Pancreas (tissue), 10 donors: ENCODE measurements at regions not wholly inside any gene's neighbourhood (a gene's known extent, or its start where the extent isn't known, plus 50 kb on each side); places are given as distances from the start of the nearest gene placed in this dataset.

Experiments used
- ATAC-seq, 4 donors: fragments of 200-7000 bp; cut with Tn5 transposase; one replicate each; pipeline versions ENCODE4 v1.8.0 to v1.9.1; 2020; ENCODE audit warnings: mild to moderate bottlenecking in 4 of 4, moderate library complexity in 4 of 4
- DNase-seq, 6 donors: peaks; one replicate each; pipeline ENCODE4 v3.0.0-alpha.2; 2020
- FAIRE-seq: peaks from 2 replicates; lab custom pipeline; 2012; peaks lifted over from hg19 to GRCh38; lab: Jason Lieb, UNC
- H3K27ac ChIP-seq, 4 donors: fragments of 200-600 bp; sonication (generic); 1 replicate in 3 of 4; 2 replicates in 1 of 4; pipeline versions ENCODE4 v1.5.0 to v1.8.0; 2020
- H3K27me3 ChIP-seq, 4 donors: fragments of 200-600 bp; one replicate each; pipeline ENCODE4 v1.8.0; 2021
- H3K36me3 ChIP-seq, 3 donors: fragments of 200-600 bp; sonication (generic) in 1 of 3; one replicate each; pipeline versions ENCODE4 v1.5.0 to v1.8.0; 2020 to 2021
- H3K4me1 ChIP-seq, 3 donors: fragments of 200-600 bp; one replicate each; pipeline ENCODE4 v1.8.0; 2021
- H3K4me3 ChIP-seq, 4 donors: fragments of 200-600 bp; sonication (generic) in 2 of 4; one replicate each; pipeline versions ENCODE4 v1.5.0 to v1.8.0; 2020 to 2021
- H3K9me3 ChIP-seq, 4 donors: fragments of 200-600 bp; one replicate each; pipeline ENCODE4 v1.8.0; 2021
- WGBS, 2 donors: extraction: QIAGEN DNeasy Blood & Tissue Kit; methylation state at CpG; one replicate each; pipeline ENCODE4 v1.1.7; 2013; 5-methylcytosine and 5-hydroxymethylcytosine counted together
- intact Hi-C, 3 donors: fragments of 100-400 bp; cut with DNase I; formaldehyde crosslinking; loops; one replicate each; pipeline versions ENCODE4 v1.11.1 to v1.14.2; 2022
- TF ChIP-seq, protein P1 (sequence below), 4 donors: fragments of 200-600 bp; sonication (generic) in 3 of 4; IDR thresholded peaks; one replicate each; pipeline versions ENCODE4 v1.5.0 to v1.8.0; 2021; ENCODE audit warnings: antibody characterized with exemption in 4 of 4
- donor health status: healthy with polysubstance abuse.
- donor health status: DM: no; HTN: no; CAD: no; lungs with moderate emphysema.
- donor health status: DM: no; HTN: no; CAD: no.
- donor health status: control.
- donor health status: control.
- donor health status: Bipolar disorder and iron deficiency.
- donor health status: DM: yes; HTN: yes; CAD: no.
- donor health status: DM: no; HTN: no; CAD: no.
- donor health status: DM: no; HTN: no; CAD: no.
- donor health status: DM: yes; HTN: yes; CAD: no.

DNA sequence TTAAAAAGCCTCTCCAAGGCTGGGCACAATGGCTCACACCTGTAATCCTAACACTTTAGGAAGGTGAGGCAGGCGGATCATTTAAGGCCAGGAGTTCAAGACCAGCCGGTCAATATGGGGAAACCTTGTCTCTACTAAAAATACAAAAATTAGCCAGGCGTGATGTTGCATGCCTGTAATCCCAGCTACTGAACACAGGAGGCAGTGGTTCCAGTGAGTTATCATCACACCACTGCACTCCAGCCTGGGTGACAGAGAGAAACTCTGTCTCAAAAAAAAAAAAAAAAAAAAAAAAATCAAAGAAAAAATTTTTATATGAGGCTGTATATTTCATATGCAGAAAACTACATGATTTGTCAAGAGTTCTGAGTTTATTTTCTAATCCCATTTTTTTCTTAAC, 1107.1 kb upstream of the TMPRSS15 start:
- Histone ChIP-seq H3K36me3 (no peaks in the 10 kb centered on the region), H3K9me3 (no peaks in the 10 kb centered on the region), H3K4me1 (no peaks in the 10 kb centered on the region), H3K27ac (no peak overlapping the region), H3K4me3 (no peak overlapping the region), H3K27me3 (no peaks in the 10 kb centered on the region)
- 91 to 96% methylated on average over 3 of the region's 3 CpGs for WGBS, 2 donors
- no peak for FAIRE-seq
- TF ChIP-seq, protein P1, sequence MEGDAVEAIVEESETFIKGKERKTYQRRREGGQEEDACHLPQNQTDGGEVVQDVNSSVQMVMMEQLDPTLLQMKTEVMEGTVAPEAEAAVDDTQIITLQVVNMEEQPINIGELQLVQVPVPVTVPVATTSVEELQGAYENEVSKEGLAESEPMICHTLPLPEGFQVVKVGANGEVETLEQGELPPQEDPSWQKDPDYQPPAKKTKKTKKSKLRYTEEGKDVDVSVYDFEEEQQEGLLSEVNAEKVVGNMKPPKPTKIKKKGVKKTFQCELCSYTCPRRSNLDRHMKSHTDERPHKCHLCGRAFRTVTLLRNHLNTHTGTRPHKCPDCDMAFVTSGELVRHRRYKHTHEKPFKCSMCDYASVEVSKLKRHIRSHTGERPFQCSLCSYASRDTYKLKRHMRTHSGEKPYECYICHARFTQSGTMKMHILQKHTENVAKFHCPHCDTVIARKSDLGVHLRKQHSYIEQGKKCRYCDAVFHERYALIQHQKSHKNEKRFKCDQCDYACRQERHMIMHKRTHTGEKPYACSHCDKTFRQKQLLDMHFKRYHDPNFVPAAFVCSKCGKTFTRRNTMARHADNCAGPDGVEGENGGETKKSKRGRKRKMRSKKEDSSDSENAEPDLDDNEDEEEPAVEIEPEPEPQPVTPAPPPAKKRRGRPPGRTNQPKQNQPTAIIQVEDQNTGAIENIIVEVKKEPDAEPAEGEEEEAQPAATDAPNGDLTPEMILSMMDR (IDR thresholded peaks at IDR 0.05), result no peak
- ATAC-seq, result no peak
- intact Hi-C loops, result no loop called here
- no peak for DNase-seq

DNA sequence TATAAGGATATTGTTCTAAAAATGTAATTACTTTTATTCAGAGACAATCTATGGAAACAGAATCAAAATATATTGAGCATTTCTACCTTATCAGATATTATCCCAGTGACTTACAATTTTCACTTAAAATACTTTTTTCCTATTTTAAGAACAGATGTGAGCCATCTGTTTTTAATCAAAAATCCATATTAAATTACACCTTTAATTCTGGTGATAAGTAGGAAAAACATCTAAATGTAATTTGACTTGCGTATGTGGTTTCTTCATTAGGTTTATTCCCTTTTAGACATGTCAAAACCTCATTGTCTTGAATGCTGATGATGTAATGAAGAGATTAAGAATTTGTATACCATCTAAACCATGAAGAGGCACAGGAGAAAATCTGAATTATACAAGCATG, 1118.8 kb upstream of the TMPRSS15 start:
- H3K4me1 ChIP-seq, result no peaks in the 10 kb centered on the region
- 93 to 96% methylated on average over 1 of the region's 1 CpG for WGBS, 2 donors
- H3K27me3 ChIP-seq, result no peaks in the 10 kb centered on the region
- intact Hi-C loops, result no loop called here
- TF ChIP-seq, protein P1 (IDR thresholded peaks at IDR 0.05), result no peak
- no peaks in the 10 kb centered on the region for H3K36me3 ChIP-seq
- no peaks in the 10 kb centered on the region for H3K9me3 ChIP-seq
- ATAC-seq (no peak), DNase-seq (no peak), FAIRE-seq (no peak)
- no peak overlapping the region for H3K27ac ChIP-seq
- H3K4me3 ChIP-seq, result no peak overlapping the region

DNA sequence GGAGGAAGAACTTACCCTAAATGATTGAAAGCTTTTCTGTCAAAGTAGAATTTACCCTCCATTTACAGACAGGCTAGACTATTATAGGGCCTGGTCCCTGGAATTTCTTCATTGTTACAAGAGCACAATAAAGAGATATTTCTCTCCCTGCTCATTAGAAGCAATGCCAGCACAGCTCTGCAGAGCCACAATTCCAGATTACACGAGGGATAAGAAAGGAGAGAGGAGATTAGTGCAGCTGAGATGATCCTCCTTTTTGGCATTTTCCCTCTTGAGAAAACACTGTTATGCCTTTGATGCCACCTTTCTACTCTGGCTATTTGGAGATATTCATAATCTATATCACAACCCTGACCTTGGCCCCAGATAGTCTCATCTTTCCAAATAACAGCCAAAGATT, 1119.5 kb upstream of the TMPRSS15 start:
- Histone ChIP-seq H3K27ac (no peak overlapping the region), H3K4me3 (no peak overlapping the region), H3K4me1 (no peaks in the 10 kb centered on the region), H3K36me3 (no peaks in the 10 kb centered on the region), H3K27me3 (no peaks in the 10 kb centered on the region), H3K9me3 (no peaks in the 10 kb centered on the region)
- FAIRE-seq (no peak), DNase-seq (no peak), ATAC-seq (no peak)
- intact Hi-C loops, result no loop called here
- TF ChIP-seq, protein P1 (IDR thresholded peaks at IDR 0.05), result no peak
- 59 to 79% methylated on average over 1 of the region's 1 CpG for WGBS, 2 donors

DNA sequence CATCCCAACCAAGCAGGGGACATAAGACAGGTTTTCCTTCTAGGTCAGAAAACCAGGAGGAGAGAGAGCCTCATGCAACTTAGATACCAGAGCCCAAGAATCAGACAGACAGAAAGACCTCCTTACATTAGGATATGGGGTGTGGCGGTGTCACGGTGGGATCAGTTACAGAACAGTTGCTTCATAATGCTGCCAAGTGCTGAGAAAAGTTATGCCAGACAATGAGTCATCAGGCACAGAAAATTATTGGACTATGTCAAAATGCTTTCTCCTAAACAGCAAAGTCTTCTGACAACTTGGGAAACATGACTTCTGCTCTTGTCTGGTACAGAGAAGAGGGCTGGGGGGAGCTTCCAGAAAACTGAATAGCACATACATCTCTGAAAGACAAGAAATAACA, 1120.2 kb upstream of the TMPRSS15 start:
- WGBS, 2 donors, result 67 to 68% methylated on average over 2 of the region's 2 CpGs
- TF ChIP-seq, protein P1 (IDR thresholded peaks at IDR 0.05), result no peak

DNA sequence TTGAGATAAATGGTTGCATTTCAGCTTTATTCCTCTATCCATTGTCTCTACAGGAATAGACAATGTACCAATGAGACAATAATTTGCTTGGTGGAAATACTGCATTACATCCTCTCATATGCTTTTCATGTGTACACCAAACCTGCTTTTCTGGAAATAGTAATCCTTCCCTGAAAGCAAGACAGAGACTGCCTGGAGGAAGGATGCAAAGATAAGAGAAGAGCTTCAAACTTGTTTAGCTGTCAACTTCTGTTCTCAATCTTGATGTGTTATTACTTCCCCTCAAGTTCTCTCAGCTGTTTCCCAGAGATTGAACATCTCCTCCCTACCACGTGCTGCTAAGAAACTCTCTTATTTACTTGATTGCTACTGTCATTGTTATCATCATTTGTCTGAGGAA, 1125.4 kb upstream of the TMPRSS15 start:
- H3K27ac ChIP-seq, result no peak overlapping the region
- FAIRE-seq (no peak), DNase-seq (no peak), ATAC-seq (no peak)
- 65 to 70% methylated on average over 1 of the region's 1 CpG for WGBS, 2 donors
- no peak overlapping the region for H3K4me3 ChIP-seq
- TF ChIP-seq, protein P1 (IDR thresholded peaks at IDR 0.05), result no peak
- no peaks in the 10 kb centered on the region for H3K27me3 ChIP-seq
- H3K36me3 ChIP-seq, result no peaks in the 10 kb centered on the region
- H3K4me1 ChIP-seq, result no peaks in the 10 kb centered on the region
- intact Hi-C loops, result no loop called here
- H3K9me3 ChIP-seq, result no peaks in the 10 kb centered on the region

More for the DNA sequence above, 1120.2 kb upstream of the TMPRSS15 start:
- Histone ChIP-seq H3K9me3 (no peaks in the 10 kb centered on the region), H3K36me3 (no peaks in the 10 kb centered on the region), H3K27me3 (no peaks in the 10 kb centered on the region), H3K4me3 (no peak overlapping the region), H3K4me1 (no peaks in the 10 kb centered on the region), H3K27ac (no peak overlapping the region)
- FAIRE-seq, result no peak
- ATAC-seq, result peak in 1 of 4 donors; percentile 37
- DNase-seq, result no peak
- intact Hi-C loops, result no loop called here
